Neural progenitor cell (in vitro differentiated cells): ENCODE measurements at regions not wholly inside any gene's neighbourhood (a gene's known extent, or its start where the extent isn't known, plus 50 kb on each side); places are given as distances from the start of the nearest gene placed in this dataset.

Experiments used
- DNase-seq: peaks from one replicate; pipeline ENCODE4 v3.0.0-alpha.2; 2016; ENCODE audit warnings: low spot score
- H2AFZ ChIP-seq: fragments of 200-600 bp; sonication (generic); replicated peaks from 2 replicates; pipeline ENCODE4 v1.6.1; 2016; ENCODE audit warnings: antibody characterized with exemption
- H3F3A ChIP-seq: fragments of 200-600 bp; sonication (generic); 2 replicates; pipeline ENCODE4 v1.6.1; 2016; ENCODE audit warnings: antibody characterized with exemption, low read depth
- H3K27ac ChIP-seq: fragments of 200-600 bp; sonication (generic); 2 replicates; pipeline ENCODE4 v1.5.1; 2016; ENCODE audit warnings: mild to moderate bottlenecking
- H3K27me3 ChIP-seq: fragments of 200-600 bp; sonication (generic); 2 replicates; pipeline ENCODE4 v1.6.1; 2016; ENCODE audit warnings: mild to moderate bottlenecking, moderate library complexity
- H3K36me3 ChIP-seq: fragments of 200-600 bp; sonication (generic); 2 replicates; pipeline ENCODE4 v1.5.1; 2016
- H3K4me1 ChIP-seq: fragments of 200-600 bp; sonication (generic); 2 replicates; pipeline ENCODE4 v1.6.1; 2016; ENCODE audit warnings: mixed run types
- H3K4me2 ChIP-seq: fragments of 200-600 bp; sonication (generic); 2 replicates; pipeline ENCODE4 v1.6.1; 2016
- H3K4me3 ChIP-seq: fragments of 200-600 bp; sonication (generic); 2 replicates; pipeline ENCODE4 v1.5.1; 2016
- H3K79me2 ChIP-seq: fragments of 200-600 bp; sonication (generic); 2 replicates; pipeline ENCODE4 v1.6.1; 2016; ENCODE audit warnings: low read depth
- H3K9ac ChIP-seq: fragments of 200-600 bp; sonication (generic); 2 replicates; pipeline ENCODE4 v1.6.1; 2016
- H3K9me3 ChIP-seq: fragments of 200-600 bp; sonication (generic); 2 replicates; pipeline ENCODE4 v1.5.1; 2016; ENCODE audit warnings: low read depth
- H4K20me1 ChIP-seq: fragments of 200-600 bp; sonication (generic); 2 replicates; pipeline ENCODE4 v1.6.1; 2016; ENCODE audit warnings: low read depth
- H3K27ac Mint-ChIP-seq: 3 replicates; pipeline ENCODE4 v1.8.0; 2021; ENCODE audit warnings: mixed read lengths
- H3K27me3 Mint-ChIP-seq: 2 replicates; pipeline ENCODE4 v1.8.0; 2022; ENCODE audit warnings: low read depth, mild to moderate bottlenecking, inconsistent platforms, moderate library complexity, mixed read lengths; ENCODE audit not compliant: insufficient read depth
- H3K36me3 Mint-ChIP-seq: 3 replicates; pipeline ENCODE4 v1.8.0; 2021; ENCODE audit warnings: mixed read lengths
- H3K4me1 Mint-ChIP-seq: 3 replicates; pipeline ENCODE4 v1.8.0; 2021; ENCODE audit warnings: mixed read lengths
- H3K4me3 Mint-ChIP-seq: 3 replicates; pipeline ENCODE4 v1.8.0; 2021; ENCODE audit warnings: mild to moderate bottlenecking, moderate library complexity, mixed read lengths
- H3K9me3 Mint-ChIP-seq: 3 replicates; pipeline ENCODE4 v1.8.0; 2020; ENCODE audit warnings: mixed read lengths
- EZH2 ChIP-seq: fragments of 200-600 bp; sonication (generic); IDR thresholded peaks from 2 replicates; pipeline ENCODE4 v1.6.1; 2017; ENCODE audit warnings: antibody characterized with exemption, mild to moderate bottlenecking, moderate library complexity
- EZH2phosphoT487 ChIP-seq: fragments of 200-600 bp; sonication (generic); IDR thresholded peaks from 2 replicates; pipeline ENCODE4 v1.6.1; 2017; ENCODE audit warnings: antibody characterized with exemption
- TF ChIP-seq, protein P1 (sequence below): fragments of 200-600 bp; sonication (generic); IDR thresholded peaks from 2 replicates; pipeline ENCODE4 v1.5.1; 2017; ENCODE audit warnings: antibody characterized with exemption, mild to moderate bottlenecking

DNA sequence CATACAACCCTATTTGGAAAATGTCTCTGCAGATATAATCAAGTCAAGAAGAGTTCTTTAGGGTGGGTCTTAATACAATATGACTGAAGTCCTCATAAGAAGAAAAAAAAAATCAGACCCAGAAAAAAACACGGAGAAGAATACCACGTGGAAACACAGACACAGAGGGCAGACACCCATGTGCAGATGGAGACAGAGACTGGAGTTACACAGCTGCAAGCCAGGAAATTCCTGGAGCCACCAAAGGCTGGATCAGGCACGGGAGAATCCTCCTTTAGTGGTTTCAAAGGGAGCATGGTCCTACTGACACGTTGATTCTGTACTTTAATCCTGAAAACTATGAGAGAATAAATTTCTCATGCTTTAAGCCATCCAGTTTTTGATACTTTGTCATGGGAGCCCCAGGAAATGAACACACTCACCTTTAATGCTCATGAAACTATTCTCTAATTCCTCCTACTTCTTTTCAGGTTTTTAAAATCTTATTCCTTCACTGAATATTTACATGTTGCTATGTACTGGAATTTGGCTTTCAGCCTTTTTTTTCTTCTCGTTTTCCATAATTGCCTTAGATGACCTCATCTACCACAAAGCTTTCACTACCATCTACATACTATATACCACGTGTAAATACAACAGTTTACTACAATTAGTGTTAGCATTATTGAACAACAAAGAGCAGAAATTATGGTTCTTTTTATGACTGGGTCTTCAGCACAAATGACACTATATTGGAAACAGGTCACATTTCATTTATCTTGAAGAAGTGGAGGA is 529.1 kb downstream of the IRS1 start:
- no peak overlapping the region for H3K4me3 Mint-ChIP-seq
- no peak for DNase-seq
- no peaks in the 10 kb centered on the region for H3K4me1 Mint-ChIP-seq
- H4K20me1 ChIP-seq: no peaks in the 10 kb centered on the region
- no peaks in the 10 kb centered on the region for H3K27me3 ChIP-seq
- no peak overlapping the region for H3K4me2 ChIP-seq
- H3K36me3 ChIP-seq: no peaks in the 10 kb centered on the region
- no peak overlapping the region for H2AFZ ChIP-seq
- H3K27ac ChIP-seq: no peak overlapping the region
- no peak overlapping the region for H3K4me3 ChIP-seq
- no peaks in the 10 kb centered on the region for H3K36me3 Mint-ChIP-seq
- no peak overlapping the region for H3K27ac Mint-ChIP-seq
- no peaks in the 10 kb centered on the region for H3K9me3 ChIP-seq
- no peaks in the 10 kb centered on the region for H3K9me3 Mint-ChIP-seq
- no peaks in the 10 kb centered on the region for H3K27me3 Mint-ChIP-seq
- no peak overlapping the region for H3K9ac ChIP-seq
- no peaks in the 10 kb centered on the region for H3F3A ChIP-seq
- TF ChIP-seq EZH2phosphoT487 (no peak), EZH2 (no peak)
- TF ChIP-seq, protein P1, sequence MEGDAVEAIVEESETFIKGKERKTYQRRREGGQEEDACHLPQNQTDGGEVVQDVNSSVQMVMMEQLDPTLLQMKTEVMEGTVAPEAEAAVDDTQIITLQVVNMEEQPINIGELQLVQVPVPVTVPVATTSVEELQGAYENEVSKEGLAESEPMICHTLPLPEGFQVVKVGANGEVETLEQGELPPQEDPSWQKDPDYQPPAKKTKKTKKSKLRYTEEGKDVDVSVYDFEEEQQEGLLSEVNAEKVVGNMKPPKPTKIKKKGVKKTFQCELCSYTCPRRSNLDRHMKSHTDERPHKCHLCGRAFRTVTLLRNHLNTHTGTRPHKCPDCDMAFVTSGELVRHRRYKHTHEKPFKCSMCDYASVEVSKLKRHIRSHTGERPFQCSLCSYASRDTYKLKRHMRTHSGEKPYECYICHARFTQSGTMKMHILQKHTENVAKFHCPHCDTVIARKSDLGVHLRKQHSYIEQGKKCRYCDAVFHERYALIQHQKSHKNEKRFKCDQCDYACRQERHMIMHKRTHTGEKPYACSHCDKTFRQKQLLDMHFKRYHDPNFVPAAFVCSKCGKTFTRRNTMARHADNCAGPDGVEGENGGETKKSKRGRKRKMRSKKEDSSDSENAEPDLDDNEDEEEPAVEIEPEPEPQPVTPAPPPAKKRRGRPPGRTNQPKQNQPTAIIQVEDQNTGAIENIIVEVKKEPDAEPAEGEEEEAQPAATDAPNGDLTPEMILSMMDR: no peak
- no peaks in the 10 kb centered on the region for H3K79me2 ChIP-seq
- H3K4me1 ChIP-seq: no peaks in the 10 kb centered on the region

DNA sequence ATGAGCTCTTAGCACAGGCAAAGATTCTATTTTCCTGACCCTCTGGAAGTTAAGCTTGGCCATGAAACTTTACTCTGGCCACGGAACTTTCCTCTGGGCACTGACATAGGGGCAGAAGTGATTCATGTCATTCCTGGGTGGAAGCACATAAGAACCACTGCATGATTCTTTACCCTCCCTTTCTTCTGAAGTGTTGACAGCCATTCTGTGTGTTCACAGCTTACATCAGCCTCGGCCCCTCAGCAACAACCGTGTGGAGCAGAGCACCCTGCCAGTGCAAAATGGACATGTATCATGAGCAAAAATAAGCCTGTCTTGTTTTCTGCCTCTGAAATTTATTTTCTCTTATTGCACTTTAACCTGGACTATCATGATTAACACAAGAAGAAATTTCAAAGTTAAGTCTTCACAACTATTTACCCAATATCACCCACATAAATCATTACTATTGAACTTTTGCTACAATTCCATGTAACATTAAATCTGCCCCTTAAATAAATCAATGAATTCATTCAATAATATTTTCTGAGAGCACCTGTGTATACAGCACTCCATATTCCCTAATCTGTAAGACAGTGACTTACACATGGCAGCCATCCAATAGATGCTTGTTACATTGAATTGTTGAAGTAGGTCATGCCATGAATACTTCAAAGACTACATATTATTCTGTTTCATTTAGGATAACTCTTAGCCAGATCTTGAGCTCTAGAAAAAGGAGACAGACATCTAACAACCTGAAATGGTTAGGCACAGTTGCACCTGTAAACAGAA is 531.9 kb downstream of the IRS1 start:
- Mint-ChIP-seq H3K4me3 (no peak overlapping the region), H3K36me3 (no peaks in the 10 kb centered on the region), H3K9me3 (peaks cover 1% of the 10 kb centered on the region), H3K27ac (no peak overlapping the region), H3K4me1 (no peaks in the 10 kb centered on the region), H3K27me3 (no peaks in the 10 kb centered on the region)
- DNase-seq: no peak
- no peaks in the 10 kb centered on the region for H3F3A ChIP-seq
- no peak overlapping the region for H3K4me2 ChIP-seq
- no peaks in the 10 kb centered on the region for H3K9me3 ChIP-seq
- no peaks in the 10 kb centered on the region for H3K36me3 ChIP-seq
- H3K4me3 ChIP-seq: no peak overlapping the region
- H3K9ac ChIP-seq: no peak overlapping the region
- no peaks in the 10 kb centered on the region for H3K27me3 ChIP-seq
- no peak overlapping the region for H3K27ac ChIP-seq
- TF ChIP-seq EZH2phosphoT487 (no peak), EZH2 (no peak)
- no peaks in the 10 kb centered on the region for H3K4me1 ChIP-seq
- no peaks in the 10 kb centered on the region for H4K20me1 ChIP-seq
- H3K79me2 ChIP-seq: no peaks in the 10 kb centered on the region
- H2AFZ ChIP-seq: no peak overlapping the region

DNA sequence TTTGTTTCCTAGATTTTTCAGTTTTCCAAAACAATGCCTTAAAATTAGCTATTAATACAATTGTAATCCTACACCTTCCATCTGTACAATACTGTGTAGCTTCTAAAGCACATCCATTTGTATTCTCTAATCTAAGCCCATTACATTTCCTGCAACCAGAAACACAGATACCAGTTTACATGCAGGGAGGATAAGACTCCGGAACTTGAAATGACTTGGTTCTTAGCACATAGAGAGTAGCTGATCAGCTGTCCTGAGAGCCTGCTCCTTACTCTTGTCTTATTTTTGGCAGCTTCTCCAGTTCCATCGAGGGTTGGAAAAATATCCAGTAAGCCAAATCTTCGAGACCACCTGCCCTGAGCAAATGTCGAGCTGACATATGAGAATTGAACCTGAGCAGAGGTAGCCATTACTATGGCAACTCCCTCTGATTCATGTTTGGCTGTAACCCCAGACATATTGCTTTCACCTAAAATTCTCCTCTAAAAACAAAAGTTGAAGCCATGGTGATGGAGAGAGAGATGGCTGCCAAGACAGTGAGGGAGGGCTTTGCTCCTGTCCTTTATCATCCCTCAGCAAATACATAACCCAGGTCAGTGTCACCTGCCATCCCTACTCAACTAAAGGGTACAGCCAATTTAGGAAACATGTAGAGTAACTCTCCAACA is 542.8 kb downstream of the IRS1 start:
- Histone ChIP-seq H3K9ac (no peak overlapping the region), H3F3A (no peaks in the 10 kb centered on the region), H3K4me3 (no peak overlapping the region), H3K27ac (no peak overlapping the region), H4K20me1 (no peaks in the 10 kb centered on the region), H2AFZ (no peak overlapping the region), H3K36me3 (no peaks in the 10 kb centered on the region), H3K27me3 (no peaks in the 10 kb centered on the region), H3K9me3 (no peaks in the 10 kb centered on the region), H3K4me1 (no peaks in the 10 kb centered on the region), H3K4me2 (no peak overlapping the region), H3K79me2 (no peaks in the 10 kb centered on the region)
- Mint-ChIP-seq H3K36me3 (peaks cover 2% of the 10 kb centered on the region), H3K4me1 (no peaks in the 10 kb centered on the region), H3K27me3 (peaks cover 5% of the 10 kb centered on the region), H3K27ac (no peak overlapping the region), H3K9me3 (peaks cover 9% of the 10 kb centered on the region), H3K4me3 (no peak overlapping the region)
- DNase-seq: no peak
- TF ChIP-seq EZH2phosphoT487 (no peak), EZH2 (no peak)
- TF ChIP-seq, protein P1: no peak
